HCT116 (cell line): ENCODE measurements at regions not wholly inside any gene's neighbourhood (a gene's known extent, or its start where the extent isn't known, plus 50 kb on each side); places are given as distances from the start of the nearest gene placed in this dataset.

Experiments
- ATAC-seq: fragments of 200-7000 bp; cut with Tn5 transposase; 2 replicates; pipeline ENCODE4 v1.9.1; 2020; ENCODE audit warnings: mild to moderate bottlenecking, moderate library complexity
- BruUV-seq: library from RNA; stranded (reverse); fragments of 400-500 nt; replicated peaks from 2 replicates; lab custom pipeline; 2021; lab: Mats Ljungman, UMichigan
- CTCF ChIA-PET: fragments of 300-600 bp; sonication (Branson Sonifier 250); formaldehyde crosslinking; loops from one replicate; lab custom pipeline; 2021; ENCODE audit warnings: antibody characterized with exemption; lab: Charles Lee
- POLR2A ChIA-PET: fragments of 300-600, 350-600 bp; sonication (Branson Sonifier 250); formaldehyde crosslinking; loops from one replicate; lab custom pipeline; 2021; ENCODE audit warnings: antibody characterized with exemption; lab: Charles Lee
- RAD21 ChIA-PET, 2 experiments: fragments of 300-600 bp; sonication (Branson Sonifier 250); formaldehyde crosslinking; loops; one replicate each; lab custom pipeline; 2023; ENCODE audit warnings: low total read pairs in 2 of 2; ENCODE audit not compliant: uncharacterized antibody in 2 of 2, unreplicated experiment in 2 of 2, low non-redundant PET in 1 of 2; lab: Charles Lee
- DNase-seq: peaks from one replicate; pipeline ENCODE4 v3.0.0-alpha.2; 2010; ENCODE audit warnings: low read depth, low spot score
- H2AFZ ChIP-seq: fragments of 200-600 bp; shearing (Covaris generic), sonication (generic); 2 replicates; pipeline ENCODE4 v1.6.1; 2017; ENCODE audit warnings: low read depth, mixed run types, mixed read lengths, antibody characterized with exemption, low read length; ENCODE audit not compliant: poor library complexity, severe bottlenecking
- H3K27ac ChIP-seq: 2 replicates; pipeline ENCODE4 v1.5.1; 2012; ENCODE audit warnings: low read depth, low read length
- H3K27me3 ChIP-seq: fragments of 200-600 bp; sonication (generic); 2 replicates; pipeline ENCODE4 v1.6.1; 2016; ENCODE audit warnings: mixed run types, low read length, mixed read lengths; ENCODE audit not compliant: insufficient read depth
- H3K36me3 ChIP-seq, 2 experiments: fragments of 200-500 bp in 1 of 2; fragments of 200-600 bp in 1 of 2; sonication (Bioruptor generic) in 1 of 2; sonication (generic) in 1 of 2; 2 replicates each; pipeline versions ENCODE4 v1.5.1 to v1.6.1; 2014 to 2016; ENCODE audit warnings: low read length in 2 of 2, inconsistent platforms in 1 of 2, mixed read lengths in 1 of 2, mixed run types in 1 of 2; ENCODE audit not compliant: insufficient read depth in 2 of 2, control insufficient read depth in 1 of 2
- H3K4me1 ChIP-seq, 2 experiments: fragments of 200-600 bp in 1 of 2; sonication (generic) in 1 of 2; 2 replicates each; pipeline versions ENCODE4 v1.5.1 to v1.6.1; 2012 to 2017; ENCODE audit warnings: low read length in 2 of 2, inconsistent platforms in 1 of 2, mild to moderate bottlenecking in 1 of 2, mixed read lengths in 1 of 2, mixed run types in 1 of 2, moderate library complexity in 1 of 2; ENCODE audit not compliant: insufficient read depth in 2 of 2, control insufficient read depth in 1 of 2
- H3K4me2 ChIP-seq: fragments of 200-600 bp; sonication (generic); 2 replicates; pipeline ENCODE4 v1.6.1; 2017; ENCODE audit warnings: mixed run types, low read length, mixed read lengths
- H3K4me3 ChIP-seq, 2 experiments: fragments of 200-600 bp in 1 of 2; sonication (generic) in 1 of 2; replicated peaks in 1 of 2; 2 replicates each; pipeline ENCODE4 v1.5.1; 2011 to 2016; ENCODE audit warnings: low read length in 2 of 2, control low read depth in 1 of 2, low read depth in 1 of 2, mild to moderate bottlenecking in 1 of 2, mixed read lengths in 1 of 2, mixed run types in 1 of 2
- H3K79me2 ChIP-seq: fragments of 200-600 bp; sonication (generic); 2 replicates; pipeline ENCODE4 v1.6.1; 2017; ENCODE audit warnings: mild to moderate bottlenecking, mixed run types, low read length, moderate library complexity, mixed read lengths; ENCODE audit not compliant: insufficient read depth
- H3K9ac ChIP-seq: fragments of 200-600 bp; sonication (generic); 2 replicates; pipeline ENCODE4 v1.6.1; 2016; ENCODE audit warnings: low read length, mixed read lengths
- H3K9me2 ChIP-seq: fragments of 200-600 bp; sonication (generic), shearing (Covaris generic); 2 replicates; pipeline ENCODE4 v1.6.1; 2017; ENCODE audit warnings: mixed run types, mild to moderate bottlenecking, moderate library complexity; ENCODE audit not compliant: insufficient read depth
- H3K9me3 ChIP-seq, 2 experiments: fragments of 200-500 bp in 1 of 2; fragments of 200-600 bp in 1 of 2; sonication (Bioruptor generic) in 1 of 2; sonication (generic) in 1 of 2; 2 replicates each; pipeline ENCODE4 v1.6.1; 2014 to 2017; ENCODE audit warnings: low read length in 2 of 2, mixed read lengths in 2 of 2, inconsistent platforms in 1 of 2, low read depth in 1 of 2, mild to moderate bottlenecking in 1 of 2, mixed run types in 1 of 2, moderate library complexity in 1 of 2; ENCODE audit not compliant: control insufficient read depth in 1 of 2, insufficient read depth in 1 of 2
- H4K20me1 ChIP-seq: fragments of 200-600 bp; sonication (generic), shearing (Covaris generic); 2 replicates; pipeline ENCODE4 v1.6.1; 2017; ENCODE audit warnings: mixed run types, mild to moderate bottlenecking, moderate library complexity; ENCODE audit not compliant: insufficient read depth
- CBX3 ChIP-seq: IDR thresholded peaks from 2 replicates; pipeline ENCODE4 v1.6.1; 2012; ENCODE audit warnings: low read depth
- CEBPB ChIP-seq: IDR thresholded peaks from 2 replicates; pipeline ENCODE4 v1.6.1; 2012; ENCODE audit warnings: low read depth
- ELF1 ChIP-seq: IDR thresholded peaks from 2 replicates; pipeline ENCODE4 v1.6.1; 2012; ENCODE audit warnings: low read depth, borderline replicate concordance
- EZH2phosphoT487 ChIP-seq: fragments of 200-600 bp; IDR thresholded peaks from 2 replicates; pipeline ENCODE4 v1.6.1; 2018; ENCODE audit warnings: antibody characterized with exemption, borderline replicate concordance
- FOSL1 ChIP-seq: IDR thresholded peaks from 2 replicates; pipeline ENCODE4 v1.6.1; 2012; ENCODE audit warnings: low read depth
- JUND ChIP-seq: IDR thresholded peaks from 2 replicates; pipeline ENCODE4 v1.6.1; 2012
- POLR2A ChIP-seq: IDR thresholded peaks from 2 replicates; pipeline ENCODE4 v1.7.0; 2011; ENCODE audit warnings: borderline replicate concordance; ENCODE audit not compliant: insufficient read depth, insufficient read length; ENCODE audit errors: extremely low read depth
- RAD21 ChIP-seq: IDR thresholded peaks from 2 replicates; pipeline ENCODE4 v1.6.1; 2012; ENCODE audit warnings: low read depth, mild to moderate bottlenecking
- SP1 ChIP-seq: IDR thresholded peaks from 2 replicates; pipeline ENCODE4 v1.6.1; 2012; ENCODE audit warnings: low read depth
- SRF ChIP-seq: IDR thresholded peaks from 2 replicates; pipeline ENCODE4 v1.6.1; 2012; ENCODE audit warnings: low read depth
- TCF7L2 ChIP-seq: IDR thresholded peaks from 2 replicates; pipeline ENCODE4 v1.7.0; 2011; ENCODE audit warnings: borderline replicate concordance, inconsistent platforms; ENCODE audit not compliant: insufficient read depth, insufficient read length; ENCODE audit errors: extremely low read depth
- YY1 ChIP-seq: IDR thresholded peaks from 2 replicates; pipeline ENCODE4 v1.6.1; 2011; ENCODE audit warnings: low read length, low read depth, moderate library complexity, mild to moderate bottlenecking; ENCODE audit not compliant: insufficient replicate concordance; ENCODE audit errors: extremely low read depth
- intact Hi-C: fragments of 100-400 bp; cut with micrococcal nuclease; formaldehyde crosslinking; loops from 2 replicates; pipeline ENCODE4 v1.10.0; 2022
- TF ChIP-seq, protein P1 (sequence below): IDR thresholded peaks from 2 replicates; pipeline ENCODE4 v1.6.1; 2012
- TF ChIP-seq, protein P2 (sequence below): IDR thresholded peaks from 2 replicates; pipeline ENCODE4 v1.6.1; 2012; ENCODE audit warnings: low read depth
- TF ChIP-seq, protein P3 (sequence below): IDR thresholded peaks from 2 replicates; pipeline ENCODE4 v1.6.1; 2012

DNA sequence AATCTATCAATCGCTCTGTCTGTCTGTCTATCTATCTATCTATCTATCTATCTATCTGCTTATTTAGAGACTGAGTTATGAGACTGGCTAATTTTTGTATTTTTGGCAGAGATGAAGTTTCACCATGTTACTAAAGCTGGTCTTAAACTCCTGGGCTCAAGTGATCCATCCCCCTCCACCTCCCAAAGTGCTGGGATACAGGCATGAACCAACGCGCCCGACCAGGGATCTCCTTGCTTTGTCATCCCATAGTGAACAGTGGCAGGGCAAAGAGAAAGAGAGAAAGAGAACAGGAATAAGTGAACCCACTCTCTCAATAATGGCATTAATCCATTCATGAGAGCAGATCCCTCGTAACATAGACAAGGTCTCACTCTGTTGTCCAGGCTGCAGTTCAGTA lies 66.4 kb upstream of the DSP start:
- H4K20me1 ChIP-seq: no peaks in the 10 kb centered on the region
- no peaks in the 10 kb centered on the region for H3K9me3 ChIP-seq
- POLR2A ChIA-PET: no interaction called here
- H3K79me2 ChIP-seq: no peaks in the 10 kb centered on the region
- H3K27me3 ChIP-seq: no peaks in the 10 kb centered on the region; the same call in 1 of the 2 replicates
- CTCF ChIA-PET: no interaction called here
- H3K9me2 ChIP-seq: no peaks in the 10 kb centered on the region
- intact Hi-C loops: no loop called here
- no peak overlapping the region for H3K4me2 ChIP-seq
- H3K27ac ChIP-seq: no peak overlapping the region
- H3K4me1 ChIP-seq: peaks cover 2 to 8% of the 10 kb centered on the region in 2 experiments; a peak in 3 of 4 replicates
- no peak for DNase-seq
- no peak overlapping the region for H2AFZ ChIP-seq
- TF ChIP-seq SRF: no peak
- TF ChIP-seq, protein P1, sequence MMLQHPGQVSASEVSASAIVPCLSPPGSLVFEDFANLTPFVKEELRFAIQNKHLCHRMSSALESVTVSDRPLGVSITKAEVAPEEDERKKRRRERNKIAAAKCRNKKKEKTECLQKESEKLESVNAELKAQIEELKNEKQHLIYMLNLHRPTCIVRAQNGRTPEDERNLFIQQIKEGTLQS: no peak
- TF ChIP-seq TCF7L2: no peak
- TF ChIP-seq CEBPB: no peak
- no peak for TF ChIP-seq CBX3
- no peak for TF ChIP-seq JUND
- no peak for TF ChIP-seq YY1
- TF ChIP-seq POLR2A: no peak
- TF ChIP-seq SP1: no peak
- TF ChIP-seq, protein P2, sequence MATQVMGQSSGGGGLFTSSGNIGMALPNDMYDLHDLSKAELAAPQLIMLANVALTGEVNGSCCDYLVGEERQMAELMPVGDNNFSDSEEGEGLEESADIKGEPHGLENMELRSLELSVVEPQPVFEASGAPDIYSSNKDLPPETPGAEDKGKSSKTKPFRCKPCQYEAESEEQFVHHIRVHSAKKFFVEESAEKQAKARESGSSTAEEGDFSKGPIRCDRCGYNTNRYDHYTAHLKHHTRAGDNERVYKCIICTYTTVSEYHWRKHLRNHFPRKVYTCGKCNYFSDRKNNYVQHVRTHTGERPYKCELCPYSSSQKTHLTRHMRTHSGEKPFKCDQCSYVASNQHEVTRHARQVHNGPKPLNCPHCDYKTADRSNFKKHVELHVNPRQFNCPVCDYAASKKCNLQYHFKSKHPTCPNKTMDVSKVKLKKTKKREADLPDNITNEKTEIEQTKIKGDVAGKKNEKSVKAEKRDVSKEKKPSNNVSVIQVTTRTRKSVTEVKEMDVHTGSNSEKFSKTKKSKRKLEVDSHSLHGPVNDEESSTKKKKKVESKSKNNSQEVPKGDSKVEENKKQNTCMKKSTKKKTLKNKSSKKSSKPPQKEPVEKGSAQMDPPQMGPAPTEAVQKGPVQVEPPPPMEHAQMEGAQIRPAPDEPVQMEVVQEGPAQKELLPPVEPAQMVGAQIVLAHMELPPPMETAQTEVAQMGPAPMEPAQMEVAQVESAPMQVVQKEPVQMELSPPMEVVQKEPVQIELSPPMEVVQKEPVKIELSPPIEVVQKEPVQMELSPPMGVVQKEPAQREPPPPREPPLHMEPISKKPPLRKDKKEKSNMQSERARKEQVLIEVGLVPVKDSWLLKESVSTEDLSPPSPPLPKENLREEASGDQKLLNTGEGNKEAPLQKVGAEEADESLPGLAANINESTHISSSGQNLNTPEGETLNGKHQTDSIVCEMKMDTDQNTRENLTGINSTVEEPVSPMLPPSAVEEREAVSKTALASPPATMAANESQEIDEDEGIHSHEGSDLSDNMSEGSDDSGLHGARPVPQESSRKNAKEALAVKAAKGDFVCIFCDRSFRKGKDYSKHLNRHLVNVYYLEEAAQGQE: no peak
- no peak for TF ChIP-seq RAD21
- TF ChIP-seq FOSL1: no peak
- no peak for TF ChIP-seq EZH2phosphoT487
- TF ChIP-seq, protein P3, sequence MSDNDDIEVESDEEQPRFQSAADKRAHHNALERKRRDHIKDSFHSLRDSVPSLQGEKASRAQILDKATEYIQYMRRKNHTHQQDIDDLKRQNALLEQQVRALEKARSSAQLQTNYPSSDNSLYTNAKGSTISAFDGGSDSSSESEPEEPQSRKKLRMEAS: no peak
- no peak for TF ChIP-seq ELF1
- TF ChIP-seq, all 23 proteins: peak for 0
- Histone ChIP-seq H3K4me3 (no peak overlapping the region), H3K9ac (no peak overlapping the region), H3K36me3 (no peaks in the 10 kb centered on the region)
- RAD21 ChIA-PET: no interaction called here
- no peak for ATAC-seq
- no TSS peak for BruUV-seq
